ENCODE measurements at regions not wholly inside any gene's neighbourhood (a gene's known extent, or its start where the extent isn't known, plus 50 kb on each side); places are given as distances from the start of the nearest gene placed in this dataset.

DNA sequence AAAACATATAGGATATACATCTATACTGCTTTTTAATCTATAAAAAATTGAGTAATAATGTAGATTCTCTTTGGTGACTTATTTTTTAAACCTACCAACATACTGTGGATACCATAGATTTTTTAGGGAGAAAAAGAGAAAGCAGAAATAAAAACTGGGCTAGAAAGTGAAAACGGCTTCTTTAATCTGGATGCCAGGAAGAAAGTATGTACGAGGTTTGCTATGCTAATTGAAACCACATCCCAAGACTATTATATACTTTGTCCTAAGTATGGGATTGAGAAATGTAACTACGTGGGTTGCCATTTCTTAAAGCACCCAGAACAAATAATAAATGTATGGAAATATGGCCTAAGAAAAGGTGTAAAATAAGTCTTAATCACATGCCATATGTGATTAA lies 129.0 kb upstream of the NFE2L3 start:
- no peak for TF ChIP-seq POLR2A (IDR thresholded peaks at IDR 0.05; ENCODE audit: low read length)
- no peak for TF ChIP-seq GATA1 (IDR thresholded peaks at IDR 0.05; ENCODE audit: low read depth, low read length)

All from erythroblast (primary cell).